PC-3 (cell line): ENCODE measurements at regions not wholly inside any gene's neighbourhood (a gene's known extent, or its start where the extent isn't known, plus 50 kb on each side); places are given as distances from the start of the nearest gene placed in this dataset.

ENCODE experiments used
- ATAC-seq: fragments of 200-7000 bp; cut with Tn5 transposase; 2 replicates; pipeline ENCODE4 v1.9.1; 2020; ENCODE audit warnings: mild to moderate bottlenecking, moderate library complexity
- BruUV-seq: library from RNA; stranded (reverse); fragments of 400-500 nt; replicated peaks from 2 replicates; lab custom pipeline; 2021; lab: Mats Ljungman, UMichigan
- CTCF ChIA-PET: fragments of 300-600 bp; sonication (Branson Sonifier 250); formaldehyde crosslinking; loops from one replicate; lab custom pipeline; 2022; ENCODE audit warnings: antibody characterized with exemption; lab: Charles Lee
- POLR2A ChIA-PET: fragments of 300-600 bp; sonication (Branson Sonifier 250); formaldehyde crosslinking; loops from one replicate; lab custom pipeline; 2022; ENCODE audit warnings: antibody characterized with exemption; ENCODE audit not compliant: unreplicated experiment; lab: Charles Lee
- DNase-seq: peaks from one replicate; pipeline ENCODE4 v3.0.0-alpha.2; 2015
- H2AFZ ChIP-seq: fragments of 300-600 bp; sonication (generic); 2 replicates; pipeline ENCODE4 v1.6.0; 2016; ENCODE audit warnings: antibody characterized with exemption, low read length
- H3F3A ChIP-seq: fragments of 300-600 bp; sonication (generic); one replicate; pipeline ENCODE4 v1.6.0; 2017; ENCODE audit warnings: antibody characterized with exemption, low read length, control low read depth, mild to moderate bottlenecking; ENCODE audit not compliant: unreplicated experiment
- H3K27ac ChIP-seq: fragments of 300-600 bp; sonication (generic); 2 replicates; pipeline ENCODE4 v1.5.1; 2016; ENCODE audit warnings: mild to moderate bottlenecking, low read length
- H3K27me3 ChIP-seq: fragments of 300-600 bp; sonication (generic); 2 replicates; pipeline ENCODE4 v1.6.1; 2016; ENCODE audit warnings: low read length, mixed read lengths
- H3K36me3 ChIP-seq: fragments of 300-600 bp; sonication (generic); 2 replicates; pipeline ENCODE4 v1.6.1; 2016; ENCODE audit warnings: low read depth, mixed run types, low read length, mixed read lengths
- H3K4me1 ChIP-seq: fragments of 300-600 bp; sonication (generic); 2 replicates; pipeline ENCODE4 v1.5.1; 2016; ENCODE audit warnings: low read length; ENCODE audit not compliant: insufficient read depth
- H3K4me2 ChIP-seq: fragments of 300-600 bp; sonication (generic); 2 replicates; pipeline ENCODE4 v1.6.0; 2016; ENCODE audit warnings: low read length
- H3K4me3 ChIP-seq: fragments of 300-600 bp; sonication (generic); 2 replicates; pipeline ENCODE4 v1.5.1; 2016; ENCODE audit warnings: mild to moderate bottlenecking, low read length, mixed read lengths
- H3K79me2 ChIP-seq: fragments of 300-600 bp; sonication (generic); 2 replicates; pipeline ENCODE4 v1.6.1; 2017; ENCODE audit warnings: low read length, mixed read lengths
- H3K9ac ChIP-seq: fragments of 300-600 bp; sonication (generic); 2 replicates; pipeline ENCODE4 v1.6.0; 2016; ENCODE audit warnings: mild to moderate bottlenecking, low read length
- H3K9me2 ChIP-seq: fragments of 300-600 bp; sonication (generic); replicated peaks from 2 replicates; pipeline ENCODE4 v1.6.1; 2016; ENCODE audit warnings: mixed run types, low read length, mixed read lengths
- H3K9me3 ChIP-seq: fragments of 300-600 bp; sonication (generic); 2 replicates; pipeline ENCODE4 v1.6.1; 2016; ENCODE audit warnings: low read length, mixed read lengths
- H4K20me1 ChIP-seq: fragments of 300-600 bp; sonication (generic); 2 replicates; pipeline ENCODE4 v1.6.1; 2016; ENCODE audit warnings: low read length, mixed read lengths
- CTCF ChIP-seq: fragments of 300-600 bp; sonication (generic); conservative IDR thresholded peaks from 2 replicates; pipeline ENCODE4 v1.5.1; 2017; ENCODE audit warnings: antibody characterized with exemption, low read depth, mild to moderate bottlenecking, low read length
- EZH2 ChIP-seq: fragments of 300-600 bp; sonication (generic); IDR thresholded peaks from one replicate; pipeline ENCODE4 v1.6.1; 2017; ENCODE audit warnings: antibody characterized with exemption, mild to moderate bottlenecking, low read length; ENCODE audit not compliant: unreplicated experiment
- EZH2phosphoT487 ChIP-seq: fragments of 300-600 bp; sonication (generic); IDR thresholded peaks from 2 replicates; pipeline ENCODE4 v1.6.1; 2018; ENCODE audit warnings: mild to moderate bottlenecking, antibody characterized with exemption, low read length, borderline replicate concordance
- intact Hi-C: fragments of 100-400 bp; cut with micrococcal nuclease; formaldehyde crosslinking; loops from 2 replicates; pipeline ENCODE4 v1.9.0; 2023

- no peak for TF ChIP-seq EZH2
- no peak for TF ChIP-seq EZH2phosphoT487
- no peak for TF ChIP-seq CTCF
- no peaks in the 10 kb centered on the region for H3K4me1 ChIP-seq
- BruUV-seq = no TSS peak
- H2AFZ ChIP-seq = no peak overlapping the region
- no peaks in the 10 kb centered on the region for H3K36me3 ChIP-seq
- peaks cover 4% of the 10 kb centered on the region; the same call in 1 of the 2 replicates for H3K9me3 ChIP-seq
- H3K9ac ChIP-seq = no peak overlapping the region
- H3K27me3 ChIP-seq = no peaks in the 10 kb centered on the region
- no peaks in the 10 kb centered on the region for H3K9me2 ChIP-seq
- H4K20me1 ChIP-seq = no peaks in the 10 kb centered on the region
- DNase-seq (no peak), ATAC-seq (no peak)
- no peaks in the 10 kb centered on the region for H3F3A ChIP-seq
- H3K79me2 ChIP-seq = no peaks in the 10 kb centered on the region
- H3K27ac ChIP-seq = no peak overlapping the region
- POLR2A ChIA-PET = no interaction called here
- no peak overlapping the region for H3K4me3 ChIP-seq
- CTCF ChIA-PET = no interaction called here
- H3K4me2 ChIP-seq = no peak overlapping the region
- intact Hi-C loops = no loop called here
Observed at GRCh38 chr9:118003240-118003639, 299.0 kb downstream of the TLR4 start.

DNA sequence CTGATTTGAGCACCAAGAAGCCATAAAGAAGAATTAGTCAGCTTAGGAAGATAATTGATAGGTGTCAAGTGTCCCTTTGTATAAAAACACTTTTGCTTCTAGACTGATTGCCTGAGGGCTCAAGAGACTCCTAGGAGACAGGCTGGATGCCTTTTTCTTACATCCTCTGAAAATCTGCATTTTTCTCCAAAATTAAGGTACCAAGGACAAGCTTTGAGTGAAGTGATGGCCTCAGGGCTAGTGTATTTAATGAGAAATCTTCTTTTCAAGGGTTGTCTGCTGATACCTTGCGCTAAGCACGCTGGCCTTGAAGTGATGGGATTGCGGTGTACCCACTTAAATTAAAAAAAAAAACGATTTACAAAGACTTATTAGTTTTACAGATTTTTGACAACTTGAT lies 304.0 kb downstream of the TLR4 start:
- Histone ChIP-seq H4K20me1 (no peaks in the 10 kb centered on the region), H3F3A (no peaks in the 10 kb centered on the region), H3K4me2 (no peak overlapping the region), H3K36me3 (no peaks in the 10 kb centered on the region), H3K79me2 (no peaks in the 10 kb centered on the region), H3K27me3 (no peaks in the 10 kb centered on the region), H3K9me3 (peaks cover 4% of the 10 kb centered on the region; the same call in 1 of the 2 replicates), H3K9ac (no peak overlapping the region), H3K4me1 (no peaks in the 10 kb centered on the region), H3K4me3 (no peak overlapping the region), H3K9me2 (no peaks in the 10 kb centered on the region), H3K27ac (no peak overlapping the region), H2AFZ (no peak overlapping the region)
- ChIA-PET POLR2A (no interaction called here), CTCF (no interaction called here)
- no peak for TF ChIP-seq CTCF
- TF ChIP-seq EZH2phosphoT487 = no peak
- no peak for TF ChIP-seq EZH2
- no peak for DNase-seq
- BruUV-seq = no TSS peak
- no peak for ATAC-seq
- intact Hi-C loops = no loop called here

DNA sequence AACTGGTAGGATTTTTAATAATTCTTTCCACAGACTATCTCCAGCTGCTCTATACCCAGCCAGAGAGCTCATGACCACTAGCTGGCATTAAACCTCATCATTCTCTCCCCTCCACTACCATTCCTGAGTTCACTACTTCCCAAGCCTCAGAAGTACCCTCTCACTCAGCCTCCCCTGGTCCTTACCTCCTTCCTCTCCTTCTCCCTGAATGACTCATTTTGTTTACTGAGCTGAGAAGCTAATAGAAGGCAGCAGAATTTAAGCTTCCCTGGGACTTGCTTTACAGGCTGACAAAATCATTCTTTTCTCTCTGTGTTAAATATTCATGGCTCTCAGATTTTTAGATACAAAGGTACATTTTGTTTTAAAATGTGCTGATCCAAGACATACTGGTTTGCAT lies 305.4 kb downstream of the TLR4 start:
- DNase-seq (no peak), ATAC-seq (no peak)
- CTCF ChIA-PET = no interaction called here
- no peak overlapping the region for H3K4me3 ChIP-seq
- TF ChIP-seq EZH2phosphoT487 (no peak), EZH2 (no peak), CTCF (no peak)
- no peaks in the 10 kb centered on the region for H4K20me1 ChIP-seq
- no peak overlapping the region for H3K4me2 ChIP-seq
- H3K4me1 ChIP-seq = no peaks in the 10 kb centered on the region
- no peaks in the 10 kb centered on the region for H3K27me3 ChIP-seq
- peaks cover 4% of the 10 kb centered on the region; the same call in 1 of the 2 replicates for H3K9me3 ChIP-seq
- intact Hi-C loops = no loop called here
- no peak overlapping the region for H3K27ac ChIP-seq
- H2AFZ ChIP-seq = no peak overlapping the region
- no TSS peak for BruUV-seq
- no peak overlapping the region for H3K9ac ChIP-seq
- H3K79me2 ChIP-seq = no peaks in the 10 kb centered on the region
- POLR2A ChIA-PET = no interaction called here
- no peaks in the 10 kb centered on the region for H3F3A ChIP-seq
- no peaks in the 10 kb centered on the region for H3K9me2 ChIP-seq
- no peaks in the 10 kb centered on the region for H3K36me3 ChIP-seq
